Endothelial cell of umbilical vein (primary cell): ENCODE measurements at regions not wholly inside any gene's neighbourhood (a gene's known extent, or its start where the extent isn't known, plus 50 kb on each side); places are given as distances from the start of the nearest gene placed in this dataset.

Experiments
- BruUV-seq: library from RNA; stranded (reverse); fragments of 400-500 nt; replicated peaks from 2 replicates; lab custom pipeline; 2021; lab: Mats Ljungman, UMichigan
- CTCF ChIA-PET: fragments of 300-600, 350-600 bp; sonication (Branson Sonifier 250); formaldehyde crosslinking; loops from one replicate; lab custom pipeline; 2021; ENCODE audit warnings: antibody characterized with exemption, inconsistent platforms; lab: Charles Lee
- POLR2A ChIA-PET: fragments of 300-600, 350-600 bp; sonication (Branson Sonifier 250); formaldehyde crosslinking; loops from one replicate; lab custom pipeline; 2021; ENCODE audit warnings: antibody characterized with exemption, inconsistent platforms; lab: Charles Lee
- DNase-seq: peaks from one replicate; pipeline ENCODE4 v3.0.0-alpha.2; 2011; ENCODE audit warnings: low read depth, low spot score
- FAIRE-seq: peaks from 2 replicates; lab custom pipeline; 2011; peaks lifted over from hg19 to GRCh38; lab: Jason Lieb, UNC
- H2AFZ ChIP-seq: 2 replicates; pipeline ENCODE4 v1.6.0; 2012; ENCODE audit warnings: low read depth, low read length, control low read depth, inconsistent platforms
- H3K27ac ChIP-seq: 2 replicates; pipeline ENCODE4 v1.5.1; 2011; ENCODE audit warnings: low read depth, mild to moderate bottlenecking, control low read depth, low read length, moderate library complexity; ENCODE audit not compliant: insufficient read depth
- H3K27me3 ChIP-seq, 2 experiments: 2 replicates each; pipeline versions ENCODE4 v1.6.0 to v1.6.1; 2011; ENCODE audit warnings: low read length in 2 of 2, mixed read lengths in 1 of 2; ENCODE audit not compliant: control insufficient read depth in 2 of 2, insufficient read depth in 2 of 2
- H3K36me3 ChIP-seq, 2 experiments: 2 replicates in 1 of 2; 3 replicates in 1 of 2; pipeline ENCODE4 v1.5.1; 2011; ENCODE audit warnings: low read length in 2 of 2, mild to moderate bottlenecking in 1 of 2, moderate library complexity in 1 of 2; ENCODE audit not compliant: control insufficient read depth in 2 of 2, insufficient read depth in 2 of 2; ENCODE audit errors: extremely low read depth in 1 of 2
- H3K4me1 ChIP-seq: 3 replicates; pipeline ENCODE4 v1.5.1; 2011; ENCODE audit warnings: mild to moderate bottlenecking, low read length; ENCODE audit not compliant: control insufficient read depth, insufficient read depth; ENCODE audit errors: extremely low read depth
- H3K4me2 ChIP-seq: 2 replicates; pipeline ENCODE4 v1.6.1; 2011; ENCODE audit warnings: low read length, control low read depth, mixed read lengths; ENCODE audit not compliant: insufficient read depth
- H3K4me3 ChIP-seq, 3 experiments: fragments of 200-600 bp in 1 of 3; sonication (generic), shearing (Covaris generic) in 1 of 3; replicated peaks in 1 of 3; 2 replicates each; pipeline ENCODE4 v1.5.1; 2011 to 2016; ENCODE audit warnings: control low read depth in 3 of 3, low read length in 3 of 3, mild to moderate bottlenecking in 2 of 3, inconsistent platforms in 1 of 3, low read depth in 1 of 3, moderate library complexity in 1 of 3; ENCODE audit not compliant: insufficient read depth in 1 of 3
- H3K79me2 ChIP-seq: 2 replicates; pipeline ENCODE4 v1.6.0; 2012; ENCODE audit warnings: low read length, inconsistent platforms; ENCODE audit not compliant: control insufficient read depth, insufficient read depth
- H3K9ac ChIP-seq: replicated peaks from 2 replicates; pipeline ENCODE3; 2011; ENCODE audit warnings: low read length, control low read depth; ENCODE audit not compliant: insufficient read depth; ENCODE audit errors: extremely low read depth
- H3K9me1 ChIP-seq: replicated peaks from 3 replicates; pipeline ENCODE4 v1.6.0; 2011; ENCODE audit warnings: mild to moderate bottlenecking, low read length; ENCODE audit not compliant: control insufficient read depth, insufficient read depth; ENCODE audit errors: extremely low read depth
- H3K9me3 ChIP-seq: replicated peaks from 2 replicates; pipeline ENCODE4 v1.5.1; 2012; ENCODE audit warnings: low read length, inconsistent platforms; ENCODE audit not compliant: control insufficient read depth, insufficient read depth
- H4K20me1 ChIP-seq: replicated peaks from 2 replicates; pipeline ENCODE3; 2011; ENCODE audit warnings: mild to moderate bottlenecking, low read length; ENCODE audit not compliant: control insufficient read depth, insufficient read depth; ENCODE audit errors: extremely low read depth
- FOS ChIP-seq: IDR thresholded peaks from 2 replicates; pipeline ENCODE4 v1.6.1; 2011; ENCODE audit warnings: mild to moderate bottlenecking, low read length, moderate library complexity, borderline replicate concordance; ENCODE audit not compliant: insufficient read depth
- GATA2 ChIP-seq: IDR thresholded peaks from 2 replicates; pipeline ENCODE4 v1.7.0; 2011; ENCODE audit warnings: low read depth, mild to moderate bottlenecking, moderate library complexity, mixed read lengths, low read length; ENCODE audit not compliant: insufficient read length, insufficient read depth
- JUN ChIP-seq: IDR thresholded peaks from 2 replicates; pipeline ENCODE4 v1.6.1; 2011; ENCODE audit warnings: borderline replicate concordance, low read depth; ENCODE audit not compliant: insufficient read length, insufficient read depth
- MYC ChIP-seq: IDR thresholded peaks from one replicate; pipeline ENCODE4 v1.6.1; 2011; ENCODE audit warnings: mild to moderate bottlenecking, low read depth, low read length
- POLR2A ChIP-seq: IDR thresholded peaks from 2 replicates; pipeline ENCODE4 v1.6.1; 2012; ENCODE audit warnings: low read depth, mild to moderate bottlenecking, control low read depth, low read length
- POLR2AphosphoS5 ChIP-seq: IDR thresholded peaks from 2 replicates; pipeline ENCODE4 v1.6.1; 2012; ENCODE audit warnings: low read depth, mild to moderate bottlenecking, control low read depth, low read length, moderate library complexity; ENCODE audit not compliant: insufficient read depth
- dilution Hi-C: fragments of 300-500 bp; cut with MboI; formaldehyde crosslinking; loops from one replicate; pipeline ENCODE4 v1.15.0; 2019; ENCODE audit warnings: low sequenced_read_pairs; ENCODE audit not compliant: extremely low pct_ligation_motif_present
- intact Hi-C: fragments of 100-400 bp; cut with micrococcal nuclease; formaldehyde crosslinking; loops from one replicate; pipeline ENCODE4 v1.10.0; 2022
- TF ChIP-seq, protein P1 (sequence below), 2 donors: IDR thresholded peaks; 1 replicate in 1 of 2; 2 replicates in 1 of 2; pipeline ENCODE4 v1.5.1; 2011; ENCODE audit warnings: low read length in 2 of 2, mild to moderate bottlenecking in 2 of 2, moderate library complexity in 2 of 2, control low read depth in 1 of 2, inconsistent platforms in 1 of 2, low read depth in 1 of 2; ENCODE audit not compliant: insufficient read depth in 1 of 2; ENCODE audit errors: extremely low read depth in 1 of 2
- TF ChIP-seq, protein P2 (sequence below): IDR thresholded peaks from 2 replicates; pipeline ENCODE4 v1.6.1; 2011; ENCODE audit not compliant: insufficient read depth, insufficient read length

DNA sequence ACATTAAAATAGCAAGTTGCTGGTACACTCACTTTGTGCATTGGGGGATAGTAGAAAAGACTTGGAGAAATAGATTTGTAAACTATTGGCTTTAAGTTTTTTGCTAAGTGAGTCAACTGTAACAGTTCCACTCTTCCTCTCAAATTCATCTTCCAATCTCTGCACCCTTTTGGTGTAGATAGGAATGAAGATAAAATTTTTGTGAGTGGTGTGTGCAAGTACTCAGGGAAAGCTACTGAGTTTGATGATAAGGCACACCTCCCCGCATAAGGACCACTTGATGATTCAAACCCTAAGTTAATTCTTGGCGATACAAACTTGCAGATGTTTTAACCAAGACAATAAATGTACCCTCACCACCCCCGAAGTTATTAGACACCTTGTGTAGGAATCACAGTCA is 168.3 kb upstream of the SLITRK1 start:
- intact Hi-C loops (no loop called here), dilution Hi-C loops (no loop called here)
- ChIA-PET CTCF (no interaction called here), POLR2A (no interaction called here)
- peaks cover 4% of the 10 kb centered on the region for H3K9me3 ChIP-seq
- FAIRE-seq (no peak), DNase-seq (no peak)
- H3K4me1 ChIP-seq = no peaks in the 10 kb centered on the region
- no peak overlapping the region for H3K4me3 ChIP-seq
- H3K27me3 ChIP-seq = no peaks in the 10 kb centered on the region
- no peak overlapping the region for H3K9ac ChIP-seq
- H3K4me2 ChIP-seq = no peak overlapping the region
- no peaks in the 10 kb centered on the region for H3K36me3 ChIP-seq
- no peak overlapping the region for H3K27ac ChIP-seq
- no peaks in the 10 kb centered on the region for H3K79me2 ChIP-seq
- no TSS peak for BruUV-seq
- H3K9me1 ChIP-seq = no peaks in the 10 kb centered on the region
- no peak overlapping the region for H2AFZ ChIP-seq
- no peaks in the 10 kb centered on the region for H4K20me1 ChIP-seq
- TF ChIP-seq, protein P1, sequence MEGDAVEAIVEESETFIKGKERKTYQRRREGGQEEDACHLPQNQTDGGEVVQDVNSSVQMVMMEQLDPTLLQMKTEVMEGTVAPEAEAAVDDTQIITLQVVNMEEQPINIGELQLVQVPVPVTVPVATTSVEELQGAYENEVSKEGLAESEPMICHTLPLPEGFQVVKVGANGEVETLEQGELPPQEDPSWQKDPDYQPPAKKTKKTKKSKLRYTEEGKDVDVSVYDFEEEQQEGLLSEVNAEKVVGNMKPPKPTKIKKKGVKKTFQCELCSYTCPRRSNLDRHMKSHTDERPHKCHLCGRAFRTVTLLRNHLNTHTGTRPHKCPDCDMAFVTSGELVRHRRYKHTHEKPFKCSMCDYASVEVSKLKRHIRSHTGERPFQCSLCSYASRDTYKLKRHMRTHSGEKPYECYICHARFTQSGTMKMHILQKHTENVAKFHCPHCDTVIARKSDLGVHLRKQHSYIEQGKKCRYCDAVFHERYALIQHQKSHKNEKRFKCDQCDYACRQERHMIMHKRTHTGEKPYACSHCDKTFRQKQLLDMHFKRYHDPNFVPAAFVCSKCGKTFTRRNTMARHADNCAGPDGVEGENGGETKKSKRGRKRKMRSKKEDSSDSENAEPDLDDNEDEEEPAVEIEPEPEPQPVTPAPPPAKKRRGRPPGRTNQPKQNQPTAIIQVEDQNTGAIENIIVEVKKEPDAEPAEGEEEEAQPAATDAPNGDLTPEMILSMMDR (IDR thresholded peaks at IDR 0.05; ENCODE audit: extremely low read depth in 1 of 2, insufficient read depth in 1 of 2, low read depth in 1 of 2, low read length in 2 of 2) = no peak
- TF ChIP-seq MYC (no peak), POLR2AphosphoS5 (no peak), JUN (no peak), GATA2 (no peak), FOS (no peak), POLR2A (no peak)
- TF ChIP-seq, protein P2, sequence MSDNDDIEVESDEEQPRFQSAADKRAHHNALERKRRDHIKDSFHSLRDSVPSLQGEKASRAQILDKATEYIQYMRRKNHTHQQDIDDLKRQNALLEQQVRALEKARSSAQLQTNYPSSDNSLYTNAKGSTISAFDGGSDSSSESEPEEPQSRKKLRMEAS = no peak
